GM21360 (cell line): ENCODE measurements at regions not wholly inside any gene's neighbourhood (a gene's known extent, or its start where the extent isn't known, plus 50 kb on each side); places are given as distances from the start of the nearest gene placed in this dataset.
"Not testable (repeated sequence)": the region's sequence is repeated elsewhere in the genome, so short reads cannot be mapped to it uniquely, and the experiment has no call there.

Experiments
- ATAC-seq: cut with Tn5 transposase; IDR thresholded peaks from one replicate; pipeline ENCODE4 v1.9.1; 2021; ENCODE audit warnings: mild to moderate bottlenecking, moderate library complexity; ENCODE audit not compliant: unreplicated experiment

DNA sequence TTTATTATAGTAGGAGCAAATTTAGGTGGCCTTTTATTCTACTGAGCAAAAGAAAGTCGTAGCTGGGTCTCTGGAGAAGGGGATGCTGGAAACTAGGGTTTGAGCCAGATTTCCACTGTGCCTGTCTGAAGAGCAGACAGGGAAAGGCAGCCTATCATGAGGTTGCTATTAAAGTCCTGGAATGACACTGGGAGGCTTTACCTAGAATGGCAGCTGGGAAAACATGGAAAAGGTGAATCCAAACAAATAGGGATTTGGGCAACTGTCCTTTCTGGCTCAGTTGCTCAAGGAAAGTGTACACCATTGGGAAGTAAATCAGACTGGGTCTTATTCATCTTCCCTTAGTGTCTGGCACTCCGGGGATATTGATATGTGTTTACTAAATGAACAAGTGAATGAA is 154.6 kb downstream of the MTX2 start:
- no peak for ATAC-seq

DNA sequence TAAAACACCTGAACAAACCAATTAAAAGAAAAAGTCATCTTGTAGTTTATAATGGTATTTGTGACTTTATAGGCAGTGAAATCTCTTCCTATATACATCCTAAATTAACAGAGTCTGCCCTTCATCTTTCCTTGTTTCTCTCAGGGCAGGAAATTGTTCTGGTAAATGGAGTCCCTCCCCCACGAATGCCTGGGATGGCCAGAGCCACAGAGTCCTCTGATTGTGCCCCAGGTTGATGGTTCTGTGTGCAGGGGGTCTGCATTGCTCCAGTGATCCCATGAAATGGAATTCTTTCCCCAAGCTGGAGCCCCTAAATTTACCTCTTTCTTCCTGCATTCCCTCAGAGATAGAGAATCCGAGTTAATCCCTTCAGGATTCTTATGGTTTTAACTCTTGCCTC is 155.5 kb downstream of the MTX2 start:
- no peak for ATAC-seq

DNA sequence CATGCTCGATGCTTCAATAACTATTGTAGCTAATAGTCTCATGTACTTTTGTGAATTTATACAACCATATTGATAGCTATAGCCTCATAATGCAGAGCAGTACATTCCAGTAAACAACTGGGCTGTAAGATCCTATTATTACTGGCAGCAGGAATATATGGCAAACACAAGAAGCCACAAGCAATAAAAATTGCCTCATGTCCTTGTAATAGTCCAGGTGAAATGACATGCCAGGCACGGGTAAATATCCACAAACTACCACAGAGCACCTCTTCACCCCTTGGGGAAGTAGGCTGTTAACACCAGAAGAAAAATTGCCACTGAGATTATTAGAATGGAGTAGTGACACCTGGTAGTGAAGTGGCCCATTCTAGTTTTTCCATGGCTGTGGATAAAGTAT is 158.3 kb downstream of the MTX2 start:
- no peak for ATAC-seq

DNA sequence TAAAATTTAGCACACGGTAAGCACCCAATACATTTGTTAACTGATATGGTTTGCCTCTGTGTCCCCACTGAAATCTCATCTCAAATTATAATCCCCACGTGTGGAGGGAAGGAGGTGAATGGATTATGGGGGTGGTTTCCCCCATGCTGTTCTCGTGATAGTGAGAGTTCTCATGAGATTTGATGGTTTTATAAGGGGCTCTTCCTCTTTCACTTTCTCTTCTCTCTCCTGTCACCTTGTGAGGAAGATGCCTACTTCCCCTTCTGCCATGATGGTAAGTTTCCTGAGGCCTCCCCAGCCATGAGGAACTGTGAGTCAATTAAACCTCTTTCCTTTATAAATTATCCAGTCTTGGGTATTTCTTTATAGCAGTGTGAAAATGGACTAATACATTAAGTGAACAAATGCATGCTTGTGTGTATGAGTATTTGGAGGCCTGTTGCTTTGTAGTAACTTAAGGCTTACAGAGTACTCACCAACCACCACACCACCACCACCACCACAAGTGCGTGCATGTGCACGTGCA is 159.8 kb downstream of the MTX2 start:
- not testable (repeated sequence) for ATAC-seq

DNA sequence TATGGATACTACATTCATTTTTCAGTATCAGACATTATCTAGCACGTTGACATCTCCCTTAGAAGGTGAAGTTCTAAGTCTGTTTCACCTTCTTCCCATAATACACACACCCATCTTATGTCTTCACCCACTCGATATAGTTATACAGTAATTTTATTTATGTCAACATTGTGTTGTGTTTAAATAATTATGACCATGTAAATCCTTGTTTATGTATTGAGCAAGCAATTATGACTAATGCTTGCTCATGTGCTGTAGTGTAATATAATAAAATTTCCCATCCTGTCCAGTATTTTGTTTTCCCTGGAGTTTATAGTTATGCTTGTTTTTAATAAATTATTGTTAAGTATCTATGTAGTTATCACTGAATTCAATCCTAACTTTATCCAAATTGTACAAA is 163.2 kb downstream of the MTX2 start:
- ATAC-seq: no peak

DNA sequence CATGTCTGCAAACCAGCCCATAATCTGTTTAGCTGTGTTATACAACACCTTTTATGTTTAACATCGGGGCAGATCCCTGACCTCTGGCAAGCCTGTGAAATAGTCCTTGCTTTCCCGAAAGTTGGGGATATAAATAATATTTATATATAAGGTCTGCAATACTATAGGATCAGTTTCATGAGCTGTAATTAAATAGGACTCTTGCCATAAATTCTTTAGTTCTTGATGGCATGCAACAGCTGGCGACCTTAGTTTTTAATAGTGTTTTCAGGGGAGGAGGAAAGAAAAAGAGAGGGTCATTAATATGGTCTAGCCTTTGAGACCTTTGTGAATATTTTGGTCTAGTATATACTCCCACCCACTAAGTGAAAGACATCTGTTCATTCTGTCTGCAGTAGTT is 166.5 kb downstream of the MTX2 start:
- ATAC-seq: no peak

DNA sequence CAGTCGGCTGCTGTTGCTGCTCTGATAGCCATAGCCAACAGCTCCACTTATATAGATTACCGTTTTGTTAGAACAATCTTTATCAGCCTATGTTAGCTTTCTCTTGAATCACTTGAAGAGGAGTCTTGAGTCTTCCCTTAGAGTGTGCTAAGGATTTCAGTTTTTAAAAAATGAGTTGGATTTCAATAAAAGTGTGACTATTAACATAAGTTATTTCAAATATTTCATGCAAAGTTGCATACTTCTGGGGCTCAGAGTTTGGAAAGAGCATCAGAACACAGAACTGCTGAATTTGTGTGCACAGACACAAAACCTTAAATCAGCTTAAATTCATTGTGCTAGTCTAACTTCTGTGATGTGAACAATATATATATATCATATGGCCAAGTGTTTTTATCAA is 174.7 kb downstream of the MTX2 start:
- no peak for ATAC-seq

DNA sequence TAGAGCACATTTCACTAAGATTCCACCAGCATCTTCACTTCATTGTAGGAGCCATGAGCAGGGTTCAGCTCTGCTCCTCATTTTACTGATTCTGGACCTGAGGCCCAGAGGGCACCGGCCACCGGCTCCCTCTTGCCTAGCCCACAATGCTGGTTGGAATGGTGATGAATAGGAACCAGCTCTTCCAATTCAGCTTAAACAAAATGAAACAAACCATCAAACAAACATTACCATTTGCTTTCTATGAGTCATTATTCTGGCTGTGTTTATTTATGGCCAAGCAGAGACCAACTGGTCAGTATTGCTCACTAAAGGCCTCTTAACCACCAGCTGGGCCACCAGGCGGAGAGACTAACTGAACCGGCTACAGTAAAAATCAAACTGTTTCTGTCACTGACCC is 176.7 kb downstream of the MTX2 start:
- ATAC-seq: no peak

DNA sequence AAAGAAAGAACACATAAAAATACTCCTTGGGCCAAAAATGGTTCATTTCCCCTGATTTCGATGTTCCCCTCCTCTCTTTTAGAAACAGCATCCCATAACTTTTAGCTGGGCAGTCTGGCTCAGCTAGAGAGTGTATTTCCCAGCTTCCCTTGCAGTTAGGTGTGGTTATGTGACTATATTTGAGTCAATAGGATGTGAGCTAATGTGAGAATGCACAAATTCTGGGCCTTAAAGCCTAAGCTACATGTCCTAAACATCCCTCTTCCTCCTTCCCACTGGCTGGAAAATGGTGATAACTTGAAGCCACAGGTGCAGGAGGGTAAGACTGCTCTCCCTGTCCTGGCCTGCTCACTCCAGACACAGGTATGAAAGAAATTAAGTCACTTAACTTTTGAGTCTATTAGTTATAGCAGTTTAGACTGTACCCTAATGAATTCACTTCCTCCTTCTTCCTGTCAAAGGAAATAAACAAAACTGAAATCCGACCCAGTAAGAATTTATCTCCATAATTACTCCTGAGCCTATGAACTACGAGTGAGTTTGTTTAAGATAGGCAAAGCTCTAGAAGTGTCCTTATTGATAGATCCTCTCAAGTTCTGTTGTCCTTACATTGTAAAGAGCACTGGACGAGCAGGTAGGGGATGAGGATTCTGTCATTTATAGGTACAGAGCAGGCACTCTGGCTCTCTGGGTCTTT is 177.6 kb downstream of the MTX2 start:
- no peak for ATAC-seq

DNA sequence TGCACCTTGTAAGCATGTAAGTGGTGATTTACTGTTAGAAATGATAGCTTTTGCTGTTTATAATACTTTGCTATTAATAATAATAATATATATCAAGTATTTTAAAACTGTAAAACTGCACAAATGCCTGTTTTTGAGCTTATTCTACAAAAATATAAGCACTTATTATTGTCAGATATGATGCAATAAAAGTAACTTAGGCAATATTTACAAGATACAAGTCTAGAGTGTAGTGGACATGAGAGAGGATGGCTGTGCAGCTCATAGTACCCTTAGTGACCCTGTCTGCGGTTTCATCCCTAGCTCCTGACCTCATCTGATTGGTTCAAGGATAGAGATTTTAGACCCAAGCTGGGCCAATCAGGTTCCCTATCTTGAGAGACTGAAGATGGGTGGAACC is 178.4 kb downstream of the MTX2 start:
- ATAC-seq: no peak

DNA sequence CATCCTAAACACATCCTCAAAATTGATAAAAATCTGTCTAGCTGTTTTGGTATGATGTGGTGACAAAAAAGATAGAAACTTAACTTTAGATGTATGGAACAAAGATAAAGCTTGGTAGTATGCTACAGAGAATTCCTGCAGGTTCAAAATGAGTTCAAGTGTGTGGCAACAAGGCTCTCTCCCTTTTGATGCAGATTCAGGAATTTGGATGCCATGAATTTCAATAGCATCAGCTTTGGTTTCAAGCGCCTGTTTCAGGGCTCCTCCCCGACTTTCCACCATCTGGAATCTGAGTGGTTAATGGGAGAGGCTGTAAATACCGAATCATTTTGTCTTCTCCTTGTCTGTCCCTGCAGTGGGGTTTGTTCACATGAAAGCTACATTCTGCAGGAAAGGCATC is 180.6 kb downstream of the MTX2 start:
- ATAC-seq: no peak

DNA sequence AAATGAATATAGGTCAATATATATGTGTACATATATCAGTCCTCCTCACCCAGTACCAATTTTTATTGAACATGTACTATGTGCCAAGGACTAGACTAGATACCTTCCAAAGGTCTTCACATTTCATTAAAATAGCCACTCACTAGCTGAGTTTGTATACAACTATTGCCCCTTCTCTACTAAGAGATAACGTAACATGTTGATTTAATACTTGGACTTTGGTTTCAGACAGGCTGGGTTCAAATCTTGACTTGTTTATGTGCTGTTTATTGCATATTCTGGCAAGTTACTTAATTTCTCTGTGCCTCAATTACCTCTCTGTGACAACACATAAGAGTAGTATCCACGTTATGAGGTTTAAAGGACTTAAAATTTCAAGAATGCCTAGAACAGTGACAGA is 184.5 kb downstream of the MTX2 start:
- ATAC-seq: no peak

DNA sequence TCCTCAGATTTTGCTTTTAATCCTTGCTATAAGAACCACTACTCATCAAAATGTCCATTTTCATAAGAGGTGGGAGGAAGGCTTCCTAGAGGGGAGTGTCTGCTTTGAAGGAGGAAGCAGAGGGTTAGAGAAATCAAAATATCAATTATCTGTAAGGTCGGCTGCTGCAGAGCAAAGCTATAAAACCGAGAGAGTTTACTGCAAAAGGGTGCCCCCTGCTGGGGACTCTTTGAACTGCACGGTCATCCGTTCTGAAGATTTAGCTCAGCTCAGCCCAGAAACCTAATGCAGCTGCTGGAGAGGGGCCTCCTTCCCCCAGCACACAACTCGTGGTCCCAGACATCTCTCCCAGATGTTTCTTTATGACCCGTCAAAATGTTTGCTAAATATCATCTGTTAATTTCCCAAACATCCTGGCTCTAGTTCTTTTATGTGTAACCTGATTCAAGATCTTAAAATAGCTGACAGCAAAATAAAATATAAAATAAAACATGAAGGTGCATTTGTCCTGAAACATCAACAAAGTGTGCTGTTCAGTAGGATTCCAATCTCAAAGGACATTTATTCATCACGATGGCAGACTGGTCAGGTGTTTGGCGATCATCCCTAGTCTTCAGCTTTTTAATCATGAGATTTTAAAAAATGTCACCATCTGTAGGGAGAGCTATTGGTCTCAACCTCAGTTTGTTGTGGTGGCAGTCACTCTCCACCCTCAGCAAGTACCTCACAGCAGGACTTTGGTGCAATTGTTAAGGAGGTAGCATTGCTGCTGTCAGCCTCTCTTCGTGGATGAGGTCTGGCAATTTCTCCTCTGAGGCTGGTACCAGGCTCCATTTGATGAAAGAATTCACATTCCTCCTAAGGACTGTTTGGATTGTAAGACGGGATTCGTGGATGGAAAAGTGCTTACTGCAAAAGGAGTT is 185.9 kb downstream of the MTX2 start:
- ATAC-seq: no peak

DNA sequence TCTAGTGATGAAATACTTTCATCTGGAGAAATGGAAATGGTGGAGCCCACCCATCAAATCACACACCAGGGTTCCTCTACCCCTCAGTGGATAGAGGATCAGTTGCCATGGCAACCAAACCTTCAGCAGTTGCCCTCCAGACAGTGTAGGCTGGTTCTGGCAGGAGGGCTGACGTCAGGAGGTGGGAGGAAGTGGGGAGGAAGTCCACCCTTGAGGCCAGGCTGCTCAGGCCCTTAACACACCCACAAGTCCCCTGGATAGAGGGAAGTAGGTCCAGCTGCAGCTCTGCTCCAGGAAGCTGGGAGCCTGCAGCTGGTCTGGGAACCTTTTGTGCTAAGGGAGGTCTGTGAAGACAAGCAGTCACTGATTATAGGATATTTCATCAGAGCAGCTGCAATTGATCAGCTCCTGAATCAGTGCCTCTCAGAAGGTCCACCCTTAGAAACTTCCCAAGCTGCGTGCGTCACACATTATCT is 186.6 kb downstream of the MTX2 start:
- no peak for ATAC-seq

DNA sequence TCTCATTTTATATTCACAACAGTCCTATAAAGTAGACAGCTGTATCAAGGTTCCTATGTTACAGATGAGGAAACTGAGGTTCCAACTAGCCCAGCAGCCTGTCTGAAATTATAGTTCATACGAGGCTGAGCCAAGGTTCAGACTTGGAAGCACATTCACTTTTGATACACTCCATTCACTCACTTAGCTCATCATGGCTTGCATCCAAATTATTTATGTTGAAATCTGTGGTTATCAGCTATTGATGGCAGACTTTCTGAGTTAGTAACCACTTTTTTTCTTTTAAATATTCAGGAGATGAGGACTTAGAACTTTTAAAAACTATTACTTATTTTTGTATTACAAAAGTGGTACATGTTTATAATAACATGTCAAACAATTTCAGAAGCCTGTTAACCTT is 188.2 kb downstream of the MTX2 start:
- ATAC-seq: no peak

DNA sequence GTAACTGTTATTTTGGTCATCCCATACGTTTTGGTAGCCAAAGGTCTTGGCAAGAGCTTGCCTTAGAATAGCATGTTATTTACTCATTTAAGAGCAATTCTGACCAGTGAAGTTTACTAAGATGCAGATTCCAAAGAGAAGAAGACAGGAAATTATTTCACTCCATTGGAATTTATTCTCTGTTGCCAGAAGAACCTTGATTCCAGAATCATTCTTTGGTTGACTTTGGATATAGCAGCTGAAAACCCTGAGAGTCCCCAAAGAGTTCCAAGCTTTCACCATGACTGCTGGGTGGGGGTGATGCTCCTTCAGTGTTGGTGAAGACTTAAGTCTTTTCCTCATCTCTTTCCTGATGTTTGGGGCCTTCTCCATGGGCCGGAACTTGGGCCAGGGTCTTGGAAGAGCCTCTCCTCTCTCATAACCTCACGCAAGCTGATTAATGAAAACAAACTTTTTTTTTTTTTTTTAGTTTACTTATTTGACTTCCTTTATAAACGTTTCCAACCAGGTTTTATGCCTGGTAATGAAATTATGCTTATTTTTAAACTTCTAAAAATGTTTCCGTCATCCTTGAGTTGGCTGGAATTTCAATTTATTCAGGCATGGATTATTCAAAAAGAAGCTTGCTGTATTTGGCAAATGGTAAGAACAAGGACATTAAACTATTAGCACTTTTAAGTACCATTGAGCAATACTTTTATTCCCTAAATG is 192.0 kb downstream of the MTX2 start:
- ATAC-seq: no peak

DNA sequence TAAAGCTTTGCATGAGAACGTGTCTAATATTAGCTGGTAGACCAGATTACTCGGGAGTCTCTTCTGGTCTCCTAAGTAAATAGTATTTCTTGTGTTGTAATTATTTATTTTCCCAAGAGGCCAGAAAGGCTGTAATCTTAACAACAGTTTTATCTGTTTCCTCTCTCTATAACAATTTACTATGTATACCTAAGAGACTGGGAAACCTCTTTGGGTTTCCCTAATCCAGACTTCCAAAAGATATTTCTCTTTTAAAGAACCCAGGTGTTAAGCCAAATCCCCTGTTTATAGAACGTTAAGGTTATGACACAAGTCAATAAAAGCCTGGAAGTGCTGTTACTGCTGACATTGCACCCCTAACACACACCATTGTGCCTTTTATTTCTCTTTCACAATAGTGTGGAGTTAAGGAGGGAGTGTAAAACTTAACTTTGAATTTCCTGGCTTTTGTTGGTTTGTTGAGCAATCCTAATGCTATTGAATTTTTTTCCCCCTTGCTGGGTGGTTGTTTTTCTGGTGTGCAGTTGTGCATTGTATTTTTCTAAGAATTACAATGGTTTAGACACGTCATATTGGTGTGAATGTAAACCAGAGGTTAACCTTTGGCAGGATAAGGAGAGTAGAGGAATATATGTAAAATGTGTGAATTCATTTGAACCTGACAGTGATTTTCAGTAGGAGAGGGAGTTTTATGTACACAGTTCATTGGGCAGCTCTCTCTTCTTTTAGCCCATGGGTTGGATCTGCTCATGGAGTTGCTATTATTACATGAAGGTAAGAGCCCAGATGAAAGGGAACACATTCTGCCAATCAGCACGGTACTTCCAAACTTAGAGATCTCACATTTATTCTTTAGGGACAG is 192.8 kb downstream of the MTX2 start:
- no peak for ATAC-seq

DNA sequence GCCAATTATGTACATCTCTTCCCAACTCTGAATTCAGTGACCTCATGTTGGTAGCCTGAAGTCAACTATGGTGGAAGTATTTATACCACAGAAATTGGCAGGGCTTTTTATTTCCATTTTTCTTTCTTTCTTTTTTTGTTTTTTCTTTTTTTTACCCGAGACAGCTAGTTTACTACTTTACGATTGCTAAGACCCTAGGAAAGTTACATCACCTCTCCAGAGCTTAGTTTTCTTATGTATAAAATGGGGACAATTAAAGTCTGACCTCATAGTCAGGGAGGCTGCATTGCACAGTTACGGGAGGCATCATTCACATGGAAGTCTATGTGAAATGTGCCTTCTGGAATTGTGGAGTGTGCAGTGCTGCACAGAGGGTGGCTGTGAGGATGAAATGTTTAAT is 194.3 kb downstream of the MTX2 start:
- ATAC-seq: no peak

DNA sequence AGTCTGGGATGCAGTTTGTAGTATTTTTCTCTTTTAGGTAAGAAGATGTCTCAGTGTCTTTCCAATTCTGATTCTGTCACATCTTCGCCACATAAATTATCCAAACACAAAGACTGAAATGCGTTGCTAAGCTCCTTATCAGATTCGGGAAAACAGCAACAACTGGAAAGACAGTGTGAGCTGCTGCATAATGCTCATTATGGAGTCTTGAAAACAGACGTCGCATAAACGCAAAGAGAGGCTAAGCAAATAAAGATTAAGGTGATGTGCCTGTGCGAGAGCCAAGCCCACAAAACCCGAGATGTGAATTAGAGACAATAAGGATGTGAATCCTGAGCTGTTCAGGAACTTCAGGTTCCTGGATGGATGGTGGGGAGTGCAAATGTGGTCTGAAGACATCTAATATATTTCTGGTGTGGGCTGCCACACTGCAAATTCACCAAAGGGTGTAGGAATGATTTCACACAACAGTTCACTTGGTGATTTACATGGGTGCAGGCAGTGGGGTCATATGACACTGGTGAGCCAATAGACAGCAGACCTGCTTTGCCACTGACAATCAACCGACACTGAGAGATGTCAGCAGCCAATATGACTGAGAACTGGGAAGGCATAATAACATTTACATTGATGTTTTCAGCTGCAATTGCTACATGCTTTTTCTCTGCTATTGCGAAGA is 195.8 kb downstream of the MTX2 start:
- ATAC-seq: no peak

DNA sequence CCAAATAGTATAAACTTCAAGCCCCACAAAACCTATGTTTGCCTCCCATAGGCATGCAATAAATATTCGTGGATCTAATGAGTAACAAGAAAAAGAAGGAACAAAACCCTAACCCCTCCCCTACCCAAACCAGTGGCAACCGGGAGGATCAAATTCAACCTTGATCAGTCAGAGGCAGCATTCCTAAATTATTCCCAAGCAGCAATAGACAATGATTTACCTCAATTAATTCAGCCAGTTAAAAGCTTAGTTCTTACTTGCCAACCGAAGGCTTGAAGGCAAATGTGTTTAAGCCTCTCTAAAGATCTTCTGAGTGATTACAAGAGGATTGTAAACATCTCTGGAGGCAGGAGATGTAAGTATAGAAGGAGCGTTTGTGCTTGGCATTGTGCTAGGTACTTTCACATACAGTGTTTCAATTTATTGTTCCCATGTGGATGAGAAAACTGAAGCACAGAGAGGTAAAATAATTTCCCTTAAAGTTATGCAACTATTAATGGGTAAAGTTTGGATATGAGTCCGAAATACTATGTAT is 197.7 kb downstream of the MTX2 start:
- ATAC-seq: no peak
